Stimulated activated CD4-positive, alpha-beta T cell treated with anti-CD3 and anti-CD28 coated beads, Interleukin-1b, Interleukin-23, amount 100 ng/mL, for 4 hours (primary cell): ENCODE measurements at regions not wholly inside any gene's neighbourhood (a gene's known extent, or its start where the extent isn't known, plus 50 kb on each side); places are given as distances from the start of the nearest gene placed in this dataset.

ENCODE experiments used
- DNase-seq, 2 donors: peaks; one replicate each; pipeline ENCODE4 v3.0.0-alpha.2; 2020; ENCODE audit warnings: low read depth in 2 of 2

- DNase-seq = no peak
Observed at GRCh38 chr11:81756864-81757595, 976.6 kb downstream of the FAM181B start.

GRCh38 chr11:81749245-81749644, 984.4 kb downstream of the FAM181B start:
- no peak for DNase-seq

- no peak for DNase-seq
Observed at GRCh38 chr11:81744336-81745116, 989.1 kb downstream of the FAM181B start.

- DNase-seq = no peak
Observed at GRCh38 chr11:81725701-81726100, 1008.0 kb downstream of the FAM181B start.

DNA sequence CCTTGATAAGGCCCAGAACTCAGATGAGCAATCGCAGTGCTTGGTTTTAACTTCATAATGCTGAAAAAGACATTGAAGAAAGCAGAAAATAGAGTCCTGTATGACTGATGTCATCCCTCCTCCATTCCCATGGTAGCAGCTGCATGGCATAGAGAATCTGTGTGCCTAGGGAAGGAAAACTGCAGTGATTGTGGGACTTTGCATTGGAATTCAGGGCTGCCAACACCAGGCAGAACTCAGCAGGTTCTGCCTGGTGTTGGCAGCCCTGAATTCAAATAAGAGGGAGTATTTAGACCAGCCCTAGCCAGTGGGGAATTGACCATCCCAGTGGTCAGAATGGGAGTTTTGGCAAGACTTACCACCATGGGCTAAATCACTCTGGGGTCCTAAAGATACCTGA, 1016.0 kb downstream of the FAM181B start:
- no peak for DNase-seq

- DNase-seq = no peak
Observed at GRCh38 chr11:81707881-81708280, 1025.8 kb downstream of the FAM181B start.

GRCh38 chr11:81705283-81705682, 1028.4 kb downstream of the FAM181B start:
- no peak for DNase-seq

DNA sequence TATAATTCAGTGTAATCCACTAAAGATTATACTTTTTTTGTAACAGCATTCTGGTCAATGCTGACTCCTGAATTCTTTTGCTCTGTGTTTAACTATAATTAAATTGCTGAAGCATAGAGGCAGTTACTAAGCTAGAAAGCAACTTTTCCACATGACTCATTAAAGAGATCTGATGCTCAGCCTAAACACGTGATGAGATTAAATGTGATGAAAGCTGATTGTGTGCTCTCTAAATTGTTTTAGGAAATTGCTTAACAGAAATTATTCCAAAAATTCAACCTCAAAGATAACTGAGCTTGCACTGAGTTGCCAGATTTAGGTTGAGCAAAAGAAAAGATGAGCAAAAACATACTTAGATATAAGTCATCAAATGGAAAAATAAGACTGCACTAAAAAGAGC, 1033.6 kb downstream of the FAM181B start:
- DNase-seq = no peak

DNA sequence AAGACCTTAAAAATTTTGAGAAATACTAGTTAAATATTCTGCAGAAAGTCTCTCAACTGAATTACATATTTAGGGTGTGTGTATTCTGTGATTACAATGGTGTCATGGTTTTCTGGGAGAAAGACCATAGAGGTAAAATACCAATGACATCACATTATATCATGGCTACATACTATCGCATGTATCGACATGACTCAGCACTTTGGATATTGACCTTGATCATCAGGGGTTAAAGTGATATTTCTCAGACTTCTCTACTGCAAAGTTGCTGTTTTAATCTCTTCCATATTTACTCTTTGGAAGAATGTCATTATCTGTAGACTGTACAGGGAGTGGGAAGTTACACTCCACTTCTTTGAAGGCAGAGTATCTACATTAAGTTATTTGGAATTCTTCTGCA, 1046.6 kb downstream of the FAM181B start:
- no peak for DNase-seq

DNA sequence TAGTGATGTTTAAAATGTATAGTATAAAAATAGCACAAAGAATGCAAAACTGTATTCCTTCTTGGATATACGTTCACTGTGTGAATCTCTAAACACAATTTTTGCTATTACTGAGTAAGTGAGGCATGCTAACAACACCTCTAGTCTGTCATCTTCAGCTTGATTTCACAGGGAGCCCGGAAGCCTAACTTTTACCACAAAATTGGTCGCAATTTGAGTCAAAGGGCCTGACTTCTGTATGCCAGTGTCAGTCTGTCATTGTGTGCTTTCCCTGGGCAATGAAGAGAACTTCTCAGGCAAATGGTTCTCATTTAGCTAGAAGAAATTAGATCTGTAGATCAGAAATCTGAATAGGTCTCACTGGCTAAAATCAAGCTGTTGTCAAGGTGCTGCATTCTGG, 1059.5 kb downstream of the FAM181B start:
- no peak for DNase-seq

- no peak for DNase-seq
Observed at GRCh38 chr11:81673001-81673400, 1060.7 kb downstream of the FAM181B start.

DNA sequence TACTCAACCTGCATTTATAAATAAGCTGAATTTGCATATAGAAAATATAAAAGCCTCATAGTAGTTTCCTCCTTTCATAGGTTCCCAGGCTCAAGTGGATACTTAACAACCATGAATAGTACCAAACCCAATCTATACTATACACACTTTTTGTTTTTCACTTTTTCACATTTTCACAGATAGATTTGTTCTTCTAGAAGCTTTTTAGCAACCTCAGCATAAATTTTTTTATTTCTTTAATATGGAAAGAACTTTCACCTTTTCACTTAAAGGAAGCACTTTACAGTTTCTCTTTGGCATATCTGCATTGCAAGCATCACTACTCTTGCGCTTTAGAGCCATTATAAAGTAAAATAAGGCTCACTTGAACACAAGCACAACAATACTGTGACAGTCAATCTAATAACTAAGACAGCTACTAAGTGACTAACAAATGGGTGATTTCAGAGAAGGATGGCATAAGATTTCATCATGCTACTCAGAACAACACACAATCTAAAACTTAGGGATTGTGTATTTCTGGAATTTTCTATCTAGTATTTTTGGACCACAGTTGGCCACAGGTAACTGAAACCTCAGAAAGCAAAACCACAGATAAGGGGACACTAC, 1063.6 kb downstream of the FAM181B start:
- no peak for DNase-seq

- DNase-seq = no peak
Observed at GRCh38 chr11:81658722-81659121, 1074.9 kb downstream of the FAM181B start.

DNA sequence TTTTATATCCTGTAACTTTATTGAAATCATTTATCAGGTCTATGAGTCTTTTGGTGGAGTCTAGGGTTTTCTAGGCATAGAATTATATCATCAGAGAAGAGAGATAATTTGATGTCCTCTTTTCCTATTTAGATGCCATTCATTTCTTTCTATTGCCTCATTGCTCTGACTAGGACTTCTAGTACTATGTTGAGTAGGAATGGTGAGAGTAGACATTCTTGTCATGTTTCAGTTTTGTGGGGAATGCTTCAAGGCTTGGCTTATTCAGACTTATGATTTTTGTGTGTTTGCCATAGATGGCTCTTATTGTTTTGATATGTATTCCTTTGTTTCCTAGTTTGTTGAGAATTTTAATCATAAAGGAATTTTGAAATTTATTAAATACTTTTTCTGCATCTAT, 1078.3 kb downstream of the FAM181B start:
- no peak for DNase-seq

DNA sequence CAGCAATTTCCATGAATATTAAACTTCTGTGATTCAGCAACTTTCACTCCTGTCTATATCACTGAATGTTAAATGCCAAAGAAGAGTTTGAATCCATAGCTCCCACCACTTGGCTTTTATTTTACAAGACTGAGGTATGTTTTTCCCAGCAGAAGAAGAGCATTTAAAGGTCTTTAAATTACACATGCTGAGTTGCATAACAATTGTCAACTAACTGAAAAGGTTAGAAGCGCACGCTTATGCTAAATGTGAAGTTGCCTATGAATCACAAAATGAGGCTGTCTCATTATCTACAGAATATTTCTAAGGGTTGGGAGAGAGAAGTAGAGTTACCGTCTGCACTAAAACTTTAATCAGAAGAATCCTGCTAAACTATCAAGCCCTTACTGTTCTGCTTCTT, 1086.3 kb downstream of the FAM181B start:
- DNase-seq = no peak

GRCh38 chr11:81644239-81644840, 1089.3 kb downstream of the FAM181B start:
- DNase-seq = peak in 1 of 2 donors; percentile 1

GRCh38 chr11:81634483-81634882, 1099.2 kb downstream of the FAM181B start:
- no peak for DNase-seq

DNA sequence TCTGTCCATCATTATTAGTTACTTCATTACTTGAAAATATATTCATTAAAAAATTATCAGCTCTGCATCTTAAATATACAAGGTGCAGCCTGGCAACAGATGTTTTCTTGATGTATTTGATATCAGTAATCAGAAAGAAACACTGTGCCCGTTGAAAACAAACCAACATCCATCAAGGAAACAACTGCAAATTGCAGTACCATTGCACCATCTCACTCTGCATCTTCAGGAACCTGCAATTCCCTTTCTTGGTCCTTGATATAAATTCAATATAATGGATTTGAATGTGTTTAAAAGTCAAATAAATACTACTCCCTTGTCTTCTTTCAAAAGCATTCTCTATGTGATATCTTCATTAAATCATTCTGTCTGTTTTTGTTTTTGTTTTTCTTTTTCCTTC, 1131.2 kb downstream of the FAM181B start:
- DNase-seq = no peak

- DNase-seq = no peak
Observed at GRCh38 chr11:81596704-81597103, 1137.0 kb downstream of the FAM181B start.

DNA sequence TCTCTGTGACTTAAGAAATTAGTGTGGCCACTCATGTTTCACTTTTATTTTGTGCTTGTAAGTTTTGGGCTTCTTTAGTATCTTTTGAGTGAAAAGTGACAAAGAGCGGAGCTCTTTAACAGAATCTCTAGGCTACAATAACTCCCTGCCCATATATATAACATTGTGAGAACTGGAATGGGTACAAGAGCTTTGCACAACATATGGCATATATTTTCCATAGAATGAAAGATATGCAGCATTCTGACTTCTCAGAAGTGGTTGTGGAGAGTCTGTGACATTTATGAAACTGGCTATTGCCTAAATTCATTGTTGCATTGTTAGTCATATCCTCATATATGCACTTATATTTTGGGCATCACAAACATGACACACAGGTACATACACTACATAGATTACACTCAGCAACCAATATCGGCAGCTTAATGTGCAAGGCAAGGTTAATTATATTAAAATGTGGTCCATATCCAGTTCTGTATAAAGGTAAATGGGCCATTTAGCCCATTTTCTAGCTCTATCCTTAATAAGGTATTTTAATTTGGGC, 1148.2 kb downstream of the FAM181B start:
- no peak for DNase-seq

DNA sequence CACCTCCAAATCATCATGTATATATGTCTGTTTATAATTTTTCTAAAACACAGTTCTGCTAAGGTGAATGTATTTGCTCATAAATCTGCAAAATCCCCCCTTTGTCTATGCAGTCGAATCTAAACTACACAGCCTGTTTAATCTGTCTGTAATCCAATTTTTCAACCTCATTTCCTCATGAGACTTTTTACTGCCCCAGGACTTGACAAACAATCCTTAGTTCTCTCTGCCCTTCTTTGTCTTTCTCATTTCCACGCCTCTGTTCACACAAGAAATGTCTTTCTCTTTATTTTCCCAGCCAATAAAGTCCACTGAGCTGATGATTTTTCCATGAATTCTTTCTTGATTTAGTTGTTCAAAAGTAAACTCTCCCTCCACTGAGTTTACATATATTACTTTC, 1154.3 kb downstream of the FAM181B start:
- DNase-seq = no peak

GRCh38 chr11:81578571-81578970, 1155.1 kb downstream of the FAM181B start:
- DNase-seq = no peak
